ENCODE measurements at regions not wholly inside any gene's neighbourhood (a gene's known extent, or its start where the extent isn't known, plus 50 kb on each side); places are given as distances from the start of the nearest gene placed in this dataset.
"Not testable (repeated sequence)": the region's sequence is repeated elsewhere in the genome, so short reads cannot be mapped to it uniquely, and the experiment has no call there.

DNA sequence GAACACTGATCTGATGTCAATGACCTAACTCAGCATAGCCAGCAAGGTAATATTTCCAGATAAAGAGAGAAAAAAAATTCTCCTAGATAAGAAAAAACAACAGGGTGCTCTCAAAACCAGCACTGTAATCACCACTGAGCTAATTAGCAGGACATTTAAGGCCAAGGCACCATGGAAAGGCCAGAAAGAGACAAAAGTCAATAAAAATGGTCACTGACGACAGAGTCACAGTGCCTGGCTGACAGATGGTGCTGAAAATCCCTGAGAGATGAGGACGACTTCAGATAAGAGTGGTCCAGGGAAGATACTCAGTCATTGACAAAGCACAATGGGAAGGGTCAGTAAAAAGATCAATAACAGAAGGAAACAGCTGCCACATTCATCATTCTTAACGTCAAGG is 186.7 kb downstream of the SPATA31A6 start:
- TF ChIP-seq, protein P1, sequence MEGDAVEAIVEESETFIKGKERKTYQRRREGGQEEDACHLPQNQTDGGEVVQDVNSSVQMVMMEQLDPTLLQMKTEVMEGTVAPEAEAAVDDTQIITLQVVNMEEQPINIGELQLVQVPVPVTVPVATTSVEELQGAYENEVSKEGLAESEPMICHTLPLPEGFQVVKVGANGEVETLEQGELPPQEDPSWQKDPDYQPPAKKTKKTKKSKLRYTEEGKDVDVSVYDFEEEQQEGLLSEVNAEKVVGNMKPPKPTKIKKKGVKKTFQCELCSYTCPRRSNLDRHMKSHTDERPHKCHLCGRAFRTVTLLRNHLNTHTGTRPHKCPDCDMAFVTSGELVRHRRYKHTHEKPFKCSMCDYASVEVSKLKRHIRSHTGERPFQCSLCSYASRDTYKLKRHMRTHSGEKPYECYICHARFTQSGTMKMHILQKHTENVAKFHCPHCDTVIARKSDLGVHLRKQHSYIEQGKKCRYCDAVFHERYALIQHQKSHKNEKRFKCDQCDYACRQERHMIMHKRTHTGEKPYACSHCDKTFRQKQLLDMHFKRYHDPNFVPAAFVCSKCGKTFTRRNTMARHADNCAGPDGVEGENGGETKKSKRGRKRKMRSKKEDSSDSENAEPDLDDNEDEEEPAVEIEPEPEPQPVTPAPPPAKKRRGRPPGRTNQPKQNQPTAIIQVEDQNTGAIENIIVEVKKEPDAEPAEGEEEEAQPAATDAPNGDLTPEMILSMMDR (conservative IDR thresholded peaks at IDR 0.05): not testable (repeated sequence)
- TF ChIP-seq EZH2 (IDR thresholded peaks at IDR 0.05; ENCODE audit: low read depth): not testable (repeated sequence)

All from PC-9 (cell line).